Karpas-422 (cell line): ENCODE measurements at regions not wholly inside any gene's neighbourhood (a gene's known extent, or its start where the extent isn't known, plus 50 kb on each side); places are given as distances from the start of the nearest gene placed in this dataset.

Source experiments
- DNase-seq: peaks from one replicate; pipeline ENCODE4 v3.0.0-alpha.2; 2015
- H2AFZ ChIP-seq: fragments of 200-600 bp; sonication (generic); 2 replicates; pipeline ENCODE4 v1.6.1; 2014; ENCODE audit warnings: antibody characterized with exemption, low read length, mixed read lengths
- H3K27ac ChIP-seq: fragments of 200-600 bp; sonication (generic); 2 replicates; pipeline ENCODE4 v1.5.1; 2014; ENCODE audit warnings: mild to moderate bottlenecking, low read length, moderate library complexity
- H3K27me3 ChIP-seq: fragments of 200-600 bp; sonication (generic); 2 replicates; pipeline ENCODE4 v1.6.1; 2014; ENCODE audit warnings: low read length, mixed read lengths
- H3K36me3 ChIP-seq: fragments of 200-600 bp; sonication (generic); 2 replicates; pipeline ENCODE4 v1.6.1; 2014; ENCODE audit warnings: low read length, mixed read lengths; ENCODE audit not compliant: insufficient read depth
- H3K4me1 ChIP-seq: fragments of 200-600 bp; sonication (generic); 2 replicates; pipeline ENCODE4 v1.6.1; 2014; ENCODE audit warnings: mild to moderate bottlenecking, low read length, mixed read lengths
- H3K4me2 ChIP-seq: fragments of 200-600 bp; sonication (generic); 2 replicates; pipeline ENCODE4 v1.6.1; 2014; ENCODE audit warnings: low read length, low read depth, mild to moderate bottlenecking; ENCODE audit not compliant: poor library complexity, severe bottlenecking
- H3K4me3 ChIP-seq: fragments of 200-600 bp; sonication (generic); 2 replicates; pipeline ENCODE4 v1.5.1; 2014; ENCODE audit warnings: mild to moderate bottlenecking, antibody characterized with exemption, low read length, mixed read lengths
- H3K79me2 ChIP-seq: fragments of 200-600 bp; sonication (generic); 2 replicates; pipeline ENCODE4 v1.6.1; 2014; ENCODE audit warnings: mild to moderate bottlenecking, low read length, mixed read lengths
- H3K9ac ChIP-seq: fragments of 200-600 bp; sonication (generic); 2 replicates; pipeline ENCODE4 v1.6.0; 2014; ENCODE audit warnings: low read length
- H3K9me2 ChIP-seq: fragments of 200-600 bp; sonication (generic), shearing (Covaris generic); replicated peaks from 2 replicates; pipeline ENCODE4 v1.6.0; 2014; ENCODE audit warnings: mild to moderate bottlenecking, low read length, moderate library complexity; ENCODE audit not compliant: insufficient read depth
- H3K9me3 ChIP-seq: fragments of 300-700, 200-600 bp; sonication (generic); 2 replicates; pipeline ENCODE4 v1.6.1; 2014; ENCODE audit warnings: low read length, mixed read lengths
- H4K20me1 ChIP-seq: fragments of 200-600 bp; sonication (generic); 2 replicates; pipeline ENCODE4 v1.6.1; 2014; ENCODE audit warnings: mild to moderate bottlenecking, antibody characterized with exemption, low read length, low read depth; ENCODE audit not compliant: insufficient read depth

DNA sequence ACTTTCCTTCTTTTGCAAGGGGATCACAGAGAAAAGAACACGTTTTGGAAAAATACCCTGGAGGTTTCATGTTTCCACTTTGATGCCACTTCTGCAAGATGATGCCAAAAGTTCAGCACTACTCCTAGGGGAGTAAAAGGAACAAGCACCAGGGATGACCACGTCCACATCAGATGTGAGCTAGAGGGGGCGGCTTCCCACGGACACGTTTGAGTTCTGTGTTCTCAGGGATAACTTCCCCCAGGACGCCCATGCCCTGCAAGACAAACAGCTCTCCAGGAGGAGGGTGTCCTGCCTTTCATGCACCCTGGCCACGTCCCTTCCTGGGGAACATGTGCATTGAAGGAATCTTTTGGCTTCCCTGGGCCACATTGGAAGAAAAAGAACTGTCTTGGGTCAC lies 66.6 kb upstream of the TRIO start:
- no peaks in the 10 kb centered on the region for H3K36me3 ChIP-seq
- H3K4me1 ChIP-seq = no peaks in the 10 kb centered on the region
- no peaks in the 10 kb centered on the region for H3K79me2 ChIP-seq
- no peak overlapping the region for H3K4me2 ChIP-seq
- H3K27ac ChIP-seq = no peak overlapping the region
- no peaks in the 10 kb centered on the region for H4K20me1 ChIP-seq
- no peak overlapping the region for H2AFZ ChIP-seq
- no peaks in the 10 kb centered on the region for H3K9me2 ChIP-seq
- no peak overlapping the region for H3K9ac ChIP-seq
- DNase-seq = no peak
- H3K27me3 ChIP-seq = no peaks in the 10 kb centered on the region
- H3K4me3 ChIP-seq = no peak overlapping the region
- peaks cover 3% of the 10 kb centered on the region; the same call in 1 of the 2 replicates for H3K9me3 ChIP-seq

- Histone ChIP-seq H3K9me3 (peaks cover 1% of the 10 kb centered on the region; the same call in 1 of the 2 replicates), H3K4me3 (no peak overlapping the region), H3K27me3 (no peaks in the 10 kb centered on the region), H3K4me1 (no peaks in the 10 kb centered on the region), H3K27ac (no peak overlapping the region), H3K79me2 (no peaks in the 10 kb centered on the region), H3K9ac (no peak overlapping the region), H3K9me2 (no peaks in the 10 kb centered on the region), H3K36me3 (no peaks in the 10 kb centered on the region), H4K20me1 (no peaks in the 10 kb centered on the region), H2AFZ (no peak overlapping the region), H3K4me2 (no peak overlapping the region)
- DNase-seq = no peak
These were observed 67.2 kb upstream of the TRIO start for GRCh38 chr5:14075937-14076336.

- DNase-seq = no peak
- Histone ChIP-seq H3K9me2 (no peaks in the 10 kb centered on the region), H3K27me3 (no peaks in the 10 kb centered on the region), H3K4me3 (no peak overlapping the region), H3K27ac (no peak overlapping the region), H3K9me3 (no peaks in the 10 kb centered on the region; the same call in 1 of the 2 replicates), H3K9ac (no peak overlapping the region), H3K4me1 (no peaks in the 10 kb centered on the region), H2AFZ (no peak overlapping the region), H4K20me1 (no peaks in the 10 kb centered on the region), H3K36me3 (no peaks in the 10 kb centered on the region), H3K79me2 (no peaks in the 10 kb centered on the region), H3K4me2 (no peak overlapping the region)
These were observed 71.7 kb upstream of the TRIO start for GRCh38 chr5:14071433-14071832.

DNA sequence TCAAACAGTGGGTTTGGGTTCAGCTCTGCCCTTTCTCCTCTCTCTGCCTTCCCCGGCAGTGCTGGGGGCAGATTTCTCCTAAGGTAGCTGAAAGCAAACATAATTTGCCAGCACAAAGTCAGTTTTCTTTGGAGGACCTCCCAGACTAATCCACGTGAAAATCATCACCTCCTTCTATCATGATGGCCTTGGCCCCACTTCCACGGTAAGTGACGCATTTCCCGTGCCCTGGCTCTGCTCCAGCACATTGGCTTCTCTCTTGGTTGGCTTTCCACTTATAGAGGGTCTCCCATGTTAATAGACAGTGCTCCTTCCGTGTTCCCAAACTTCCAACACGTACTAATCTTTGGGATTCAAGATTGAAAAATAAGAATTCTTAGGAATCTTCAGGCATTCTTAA lies 74.1 kb upstream of the TRIO start:
- no peaks in the 10 kb centered on the region for H3K9me2 ChIP-seq
- H3K4me1 ChIP-seq = no peaks in the 10 kb centered on the region
- no peaks in the 10 kb centered on the region for H3K36me3 ChIP-seq
- no peak overlapping the region for H3K9ac ChIP-seq
- no peak overlapping the region for H3K4me2 ChIP-seq
- no peaks in the 10 kb centered on the region for H3K79me2 ChIP-seq
- no peak for DNase-seq
- no peak overlapping the region for H2AFZ ChIP-seq
- no peaks in the 10 kb centered on the region for H3K27me3 ChIP-seq
- H3K9me3 ChIP-seq = no peaks in the 10 kb centered on the region; the same call in 1 of the 2 replicates
- H3K27ac ChIP-seq = no peak overlapping the region
- no peaks in the 10 kb centered on the region for H4K20me1 ChIP-seq
- H3K4me3 ChIP-seq = no peak overlapping the region

- Histone ChIP-seq H3K4me1 (no peaks in the 10 kb centered on the region), H3K9me3 (no peaks in the 10 kb centered on the region; the same call in 1 of the 2 replicates), H4K20me1 (no peaks in the 10 kb centered on the region), H3K4me3 (no peak overlapping the region), H3K9me2 (no peaks in the 10 kb centered on the region), H3K79me2 (no peaks in the 10 kb centered on the region), H3K27me3 (no peaks in the 10 kb centered on the region), H3K4me2 (no peak overlapping the region), H3K27ac (no peak overlapping the region), H2AFZ (no peak overlapping the region), H3K36me3 (no peaks in the 10 kb centered on the region), H3K9ac (no peak overlapping the region)
- no peak for DNase-seq
These were observed 75.0 kb upstream of the TRIO start for GRCh38 chr5:14068136-14068535.

DNA sequence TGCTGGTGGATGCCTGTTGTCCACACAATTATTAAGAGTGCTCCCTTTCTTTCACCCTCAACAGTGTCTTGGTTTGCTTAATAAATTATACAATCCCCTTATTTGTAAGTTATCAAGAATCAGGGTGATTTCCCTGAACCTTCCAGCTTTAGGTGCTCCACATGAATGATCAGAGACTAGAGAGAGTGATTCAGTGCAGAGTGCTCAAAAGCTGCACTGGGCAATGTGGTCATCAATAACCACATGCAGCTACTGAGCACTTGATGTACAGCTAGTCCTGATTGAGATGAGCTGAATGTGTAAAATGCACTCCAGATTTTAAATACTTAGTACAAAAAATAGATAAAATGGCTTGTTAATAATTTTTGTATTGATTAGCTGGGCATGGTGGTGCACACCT lies 76.8 kb upstream of the TRIO start:
- Histone ChIP-seq H3K9me2 (no peaks in the 10 kb centered on the region), H3K36me3 (no peaks in the 10 kb centered on the region), H3K4me2 (no peak overlapping the region), H3K27ac (no peak overlapping the region), H3K79me2 (no peaks in the 10 kb centered on the region), H3K9ac (no peak overlapping the region), H3K4me3 (no peak overlapping the region), H4K20me1 (no peaks in the 10 kb centered on the region), H2AFZ (no peak overlapping the region), H3K27me3 (no peaks in the 10 kb centered on the region), H3K4me1 (no peaks in the 10 kb centered on the region), H3K9me3 (no peaks in the 10 kb centered on the region; the same call in 1 of the 2 replicates)
- DNase-seq = no peak

DNA sequence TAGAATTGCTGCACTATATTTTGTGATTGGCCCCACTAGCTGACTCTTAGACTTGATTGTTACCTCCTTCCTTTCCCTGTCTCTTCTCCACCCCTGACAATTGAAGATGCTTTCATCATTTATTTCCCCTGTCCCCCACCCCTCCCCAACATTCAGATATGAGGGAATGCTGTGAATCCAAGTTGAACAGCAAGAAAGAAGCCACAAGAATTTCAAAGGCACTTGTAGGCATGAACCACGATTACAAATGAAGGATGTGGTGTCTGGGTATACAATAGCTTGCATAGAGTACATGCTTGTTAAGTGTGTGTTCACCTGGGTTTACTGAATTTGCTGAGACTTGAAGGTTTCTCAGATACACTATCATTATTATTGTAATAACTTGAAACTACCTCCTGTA lies 78.3 kb upstream of the TRIO start:
- Histone ChIP-seq H3K9me3 (no peaks in the 10 kb centered on the region; the same call in 1 of the 2 replicates), H3K9ac (no peak overlapping the region), H3K27me3 (no peaks in the 10 kb centered on the region), H3K4me3 (no peak overlapping the region), H3K4me1 (no peaks in the 10 kb centered on the region), H4K20me1 (no peaks in the 10 kb centered on the region), H3K9me2 (no peaks in the 10 kb centered on the region), H2AFZ (no peak overlapping the region), H3K36me3 (no peaks in the 10 kb centered on the region), H3K79me2 (no peaks in the 10 kb centered on the region), H3K27ac (no peak overlapping the region), H3K4me2 (no peak overlapping the region)
- no peak for DNase-seq

DNA sequence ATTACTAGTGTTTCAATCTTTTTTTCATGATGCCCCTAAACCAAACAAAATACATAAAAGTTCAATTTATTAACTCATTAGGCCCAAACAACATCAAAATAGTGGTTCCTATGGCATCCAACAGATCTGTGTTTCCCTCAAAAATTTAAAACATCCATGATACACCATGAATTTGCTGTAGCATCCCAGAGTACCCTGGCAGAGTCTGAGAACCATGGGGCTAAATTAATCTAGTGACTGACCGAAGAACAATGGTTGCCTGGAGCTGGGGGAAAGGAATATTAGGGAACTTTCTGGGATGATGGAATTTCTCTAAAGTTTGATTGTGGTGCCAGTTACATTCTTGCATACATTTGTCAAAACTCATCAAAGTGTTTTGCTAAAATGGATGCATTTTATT lies 79.5 kb upstream of the TRIO start:
- Histone ChIP-seq H3K36me3 (no peaks in the 10 kb centered on the region), H3K4me3 (no peak overlapping the region), H3K27me3 (no peaks in the 10 kb centered on the region), H3K4me2 (no peak overlapping the region), H3K4me1 (no peaks in the 10 kb centered on the region), H3K9me2 (no peaks in the 10 kb centered on the region), H4K20me1 (no peaks in the 10 kb centered on the region), H2AFZ (no peak overlapping the region), H3K9me3 (no peaks in the 10 kb centered on the region; the same call in 1 of the 2 replicates), H3K27ac (no peak overlapping the region), H3K79me2 (no peaks in the 10 kb centered on the region), H3K9ac (no peak overlapping the region)
- no peak for DNase-seq

DNA sequence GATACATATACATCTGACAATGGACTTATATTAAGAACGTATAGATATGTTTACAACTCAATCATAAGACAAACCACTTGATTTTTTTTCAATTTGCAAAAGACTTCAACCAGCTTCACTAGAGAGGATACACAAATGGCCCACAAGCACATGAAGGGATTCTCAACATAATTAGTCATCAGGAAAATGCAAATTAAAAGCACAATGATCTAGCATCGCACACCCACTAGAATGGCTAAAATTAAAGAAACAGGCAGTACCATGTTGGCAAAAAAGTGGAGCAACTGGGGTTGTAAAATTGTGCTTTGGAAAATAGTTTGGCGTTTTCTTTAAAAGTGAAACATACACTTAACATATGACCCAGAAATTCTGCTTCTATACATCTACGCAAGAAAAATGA lies 80.0 kb upstream of the TRIO start:
- no peak overlapping the region for H3K27ac ChIP-seq
- no peak for DNase-seq

More for the DNA sequence above, 80.0 kb upstream of the TRIO start:
- no peak overlapping the region for H2AFZ ChIP-seq
- H3K9me3 ChIP-seq = no peaks in the 10 kb centered on the region
- H3K27me3 ChIP-seq = no peaks in the 10 kb centered on the region
- no peaks in the 10 kb centered on the region for H3K79me2 ChIP-seq
- H3K9me2 ChIP-seq = no peaks in the 10 kb centered on the region
- H3K9ac ChIP-seq = no peak overlapping the region
- no peak overlapping the region for H3K4me3 ChIP-seq
- H3K36me3 ChIP-seq = no peaks in the 10 kb centered on the region
- no peaks in the 10 kb centered on the region for H3K4me1 ChIP-seq
- H4K20me1 ChIP-seq = no peaks in the 10 kb centered on the region
- no peak overlapping the region for H3K4me2 ChIP-seq
